COLO668 (cell line): ENCODE measurements at regions not wholly inside any gene's neighbourhood (a gene's known extent, or its start where the extent isn't known, plus 50 kb on each side); places are given as distances from the start of the nearest gene placed in this dataset.

Experiments
- DNase-seq: peaks from one replicate; lab custom pipeline; 2025; ENCODE audit not compliant: unreplicated experiment; lab: John Stamatoyannopoulos, UW

GRCh38 chr18:24561369-24561965, 101.0 kb downstream of the HRH4 start:
- DNase-seq = no peak

DNA sequence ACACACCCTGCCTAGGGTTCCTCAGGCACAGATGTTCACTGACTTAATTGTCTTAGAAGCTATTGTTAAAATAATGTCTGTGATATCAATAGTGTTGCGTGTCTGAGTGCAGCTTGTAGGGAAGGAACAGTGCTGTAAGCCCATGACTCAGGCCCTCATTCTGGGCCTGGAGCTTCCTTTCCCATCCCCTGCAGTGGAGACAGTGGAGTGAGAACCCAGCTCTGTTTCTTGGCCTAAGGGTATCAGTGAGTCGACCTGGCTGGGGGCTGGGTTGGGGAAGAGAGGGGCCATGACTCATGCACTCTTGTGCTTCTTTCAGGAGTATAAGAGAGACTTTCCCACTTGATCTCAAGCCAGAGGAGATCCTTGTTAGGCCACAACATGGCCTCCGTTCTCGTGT, 106.8 kb downstream of the HRH4 start:
- no peak for DNase-seq

GRCh38 chr18:24570716-24571115, 110.3 kb downstream of the HRH4 start:
- no peak for DNase-seq

- DNase-seq = no peak
Observed at GRCh38 chr18:24582771-24583170, 122.3 kb downstream of the HRH4 start.

- DNase-seq = no peak
Observed at GRCh38 chr18:24584205-24584604, 123.8 kb downstream of the HRH4 start.

DNA sequence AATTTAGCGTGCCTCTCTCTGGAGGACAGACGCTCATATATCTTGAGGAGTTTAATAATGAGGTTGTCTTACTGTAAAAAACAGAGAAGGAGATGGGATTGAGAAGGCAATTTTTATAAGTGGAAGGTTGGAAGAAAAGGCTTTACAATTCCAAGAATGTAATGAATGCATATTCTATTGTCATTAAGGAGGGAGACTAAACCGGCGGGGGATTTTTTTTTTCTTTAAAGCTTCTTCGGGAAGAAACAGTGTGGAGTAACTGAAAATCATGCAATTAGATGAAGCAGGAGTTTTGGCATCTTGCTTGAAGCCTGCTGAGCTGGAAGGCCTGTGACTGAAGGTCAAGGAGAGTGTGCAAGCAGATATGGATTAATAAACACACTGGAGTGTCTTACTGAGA, 124.4 kb downstream of the HRH4 start:
- no peak for DNase-seq

DNA sequence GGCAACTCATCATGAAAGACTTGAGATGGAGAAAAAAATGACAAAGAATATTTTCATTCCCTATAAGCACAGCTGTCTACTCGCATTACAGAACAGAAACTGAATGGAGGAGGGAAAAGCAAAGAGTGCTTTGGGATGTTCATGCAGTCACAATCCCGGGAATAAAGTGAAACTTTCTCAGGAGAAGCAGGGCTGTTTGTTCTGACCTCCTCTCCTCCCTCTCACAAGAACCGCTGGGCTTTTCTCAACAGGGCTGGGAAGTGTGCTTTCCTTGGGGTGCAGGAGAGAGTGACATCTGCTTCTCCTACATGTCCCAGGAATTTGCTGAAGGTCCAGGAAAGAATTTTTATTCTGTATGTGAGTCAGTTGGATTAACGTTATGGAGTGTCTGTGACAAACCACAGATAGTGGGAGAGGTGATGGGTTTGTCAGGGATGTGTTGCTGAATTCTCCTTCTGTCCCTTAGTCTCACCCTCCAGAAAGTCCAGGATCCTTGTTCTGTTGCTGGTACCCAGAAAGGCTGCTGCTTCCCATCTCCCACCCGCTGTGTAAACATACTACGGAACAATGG, 125.6 kb downstream of the HRH4 start:
- no peak for DNase-seq

DNA sequence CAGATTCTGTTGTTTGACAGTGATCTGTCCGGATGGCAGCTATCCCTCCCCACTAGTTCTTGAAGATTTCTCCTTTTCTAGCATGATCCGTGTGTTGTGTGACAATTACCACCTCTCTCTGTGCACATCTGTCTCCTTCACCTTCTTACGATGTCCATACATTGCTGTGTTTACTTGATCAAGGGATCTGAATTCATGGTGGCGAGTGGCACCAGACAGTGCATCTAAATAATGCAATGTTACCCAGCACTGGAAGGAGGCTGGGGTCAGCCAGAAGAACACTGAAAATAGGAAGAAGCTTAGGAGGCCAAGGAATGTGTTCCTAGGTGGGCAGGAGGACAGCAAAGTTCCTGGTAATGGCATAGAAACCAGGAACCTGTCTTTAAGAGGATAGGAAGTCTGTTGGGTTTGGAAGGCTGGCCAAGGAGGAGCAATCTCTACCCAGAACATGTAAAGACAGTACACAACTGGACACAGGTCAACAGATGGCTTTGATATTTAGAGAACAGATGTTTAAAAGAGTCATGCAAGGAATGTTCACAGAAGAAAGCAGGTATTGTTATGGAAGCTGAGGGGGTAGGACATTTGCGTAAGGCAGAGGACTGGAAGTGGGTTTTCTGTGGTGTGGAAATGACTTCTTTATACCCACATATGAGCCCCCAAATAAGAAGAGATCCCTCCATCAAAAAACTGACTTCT, 126.4 kb downstream of the HRH4 start:
- no peak for DNase-seq

GRCh38 chr18:24588440-24588839, 128.0 kb downstream of the HRH4 start:
- no peak for DNase-seq

DNA sequence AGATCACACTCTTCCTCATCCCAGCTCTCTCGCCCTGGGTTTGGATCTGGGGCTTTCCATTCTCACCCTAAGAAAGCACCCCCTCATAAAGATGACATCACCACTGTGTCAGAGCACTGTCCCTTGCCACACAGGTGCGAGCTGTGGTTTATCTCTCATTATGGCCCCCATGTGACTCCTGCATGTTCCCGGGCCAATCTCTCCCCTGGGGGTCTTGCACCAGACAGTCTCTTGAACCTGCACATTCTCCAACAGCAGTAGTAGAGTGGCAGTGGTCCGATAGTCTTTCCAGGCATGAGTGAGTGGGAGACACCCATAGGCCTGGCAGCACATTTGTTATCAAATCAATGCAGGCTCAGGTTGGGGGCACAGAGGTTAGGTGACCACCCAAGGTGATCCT, 130.5 kb downstream of the HRH4 start:
- no peak for DNase-seq

- DNase-seq = no peak
Observed at GRCh38 chr18:24593401-24593800, 133.0 kb downstream of the HRH4 start.

DNA sequence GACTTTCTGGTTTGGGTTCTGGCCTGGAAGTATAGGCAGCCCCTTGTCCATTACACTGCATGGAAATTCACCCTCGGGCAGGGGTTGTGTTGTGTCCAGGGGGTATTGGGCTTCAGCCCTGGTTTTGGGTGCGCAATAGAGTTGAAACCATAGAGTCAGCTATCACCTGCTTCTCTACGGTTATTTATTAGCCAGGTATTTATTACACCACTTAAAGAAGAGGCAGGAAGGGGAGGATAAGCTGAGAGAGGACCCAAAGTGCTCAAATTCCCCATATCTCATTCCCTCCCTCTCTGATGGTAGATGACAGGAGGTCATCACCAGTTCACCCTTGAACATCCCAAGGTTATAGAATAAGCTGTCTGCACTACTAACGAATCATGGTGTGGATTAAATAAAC, 133.4 kb downstream of the HRH4 start:
- DNase-seq = no peak

GRCh38 chr18:24595561-24596031, 135.2 kb downstream of the HRH4 start:
- DNase-seq = no peak

DNA sequence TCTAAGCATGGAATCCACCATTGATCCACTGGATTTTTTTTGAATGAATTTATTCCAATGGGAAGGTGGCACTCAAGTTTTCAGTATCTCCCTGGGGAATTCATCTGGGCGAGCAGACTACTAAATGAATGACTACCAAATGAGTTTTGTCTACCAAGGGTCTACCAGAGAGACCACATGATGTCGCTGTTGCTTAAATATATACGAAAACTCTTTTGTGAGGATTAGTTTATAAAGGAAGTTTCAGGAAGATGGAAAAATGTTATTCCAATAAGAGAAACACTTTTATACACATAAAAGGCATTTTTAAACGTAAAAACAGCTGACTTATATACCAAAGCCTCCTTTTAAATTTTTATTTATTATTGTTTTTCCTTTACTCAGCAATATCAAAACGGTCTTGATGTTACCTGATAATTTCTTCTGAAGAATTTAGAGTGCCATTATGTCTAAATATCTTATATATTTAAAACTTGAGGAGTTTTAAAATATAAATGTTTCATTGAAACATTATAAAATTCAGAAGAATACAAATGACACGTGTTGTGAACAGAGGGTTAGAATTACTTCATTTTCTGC, 139.7 kb downstream of the HRH4 start:
- DNase-seq = peak; percentile 42

DNA sequence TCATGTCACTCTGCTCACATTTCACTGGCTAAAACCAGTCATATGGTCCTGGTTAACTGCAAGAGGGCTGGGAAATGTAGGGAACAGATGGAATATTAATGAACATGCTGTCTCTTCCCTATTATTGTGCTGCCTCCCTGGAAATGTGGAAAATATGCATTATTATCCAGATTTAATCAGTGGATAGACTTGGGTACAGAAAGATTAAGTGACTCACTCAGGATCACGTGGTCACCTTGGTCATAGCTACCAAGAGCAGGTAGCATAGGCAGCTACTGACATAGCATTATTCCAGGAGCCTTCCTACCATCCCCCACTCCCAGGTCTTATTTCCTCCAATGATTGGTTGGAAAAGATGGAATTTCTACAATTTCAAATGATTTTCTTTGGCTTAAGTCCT, 141.1 kb downstream of the HRH4 start:
- no peak for DNase-seq

DNA sequence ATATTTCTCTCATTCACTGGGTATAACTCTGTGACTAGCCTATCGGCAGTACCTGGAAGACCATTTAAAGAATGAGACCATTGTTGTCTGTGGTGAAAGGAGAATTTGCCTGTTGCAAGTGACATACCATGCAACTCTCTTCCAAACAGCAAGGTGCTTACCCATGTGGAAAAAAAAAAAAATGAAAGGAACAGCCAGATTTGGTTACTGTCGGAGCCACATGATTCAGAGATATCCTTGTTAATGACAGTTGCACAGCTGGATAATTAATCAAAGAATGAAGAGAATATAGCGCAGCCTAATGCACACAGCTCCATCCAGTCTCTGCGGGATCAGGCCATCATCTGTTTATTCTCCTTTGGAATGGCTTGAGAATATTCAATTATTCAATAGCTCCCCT, 141.8 kb downstream of the HRH4 start:
- no peak for DNase-seq

DNA sequence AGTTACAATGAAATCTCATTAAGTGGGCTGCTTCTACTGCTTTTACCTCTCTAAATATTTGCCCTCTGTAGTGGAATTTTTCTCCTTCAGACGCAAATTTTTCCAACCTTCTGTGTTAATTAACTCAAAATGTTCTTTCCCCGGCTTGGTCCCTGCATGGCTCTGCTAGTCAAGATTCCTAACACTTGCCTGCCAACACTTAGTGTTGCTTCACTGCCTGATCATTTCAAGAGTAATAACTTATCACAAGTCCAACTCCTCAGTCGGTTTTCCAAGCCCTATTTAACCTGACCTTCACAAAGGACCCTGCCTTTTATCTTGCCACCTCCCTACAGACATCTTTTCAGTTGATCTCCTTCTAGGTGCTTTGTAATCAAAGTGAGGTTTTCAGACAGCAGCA, 142.7 kb downstream of the HRH4 start:
- DNase-seq = no peak

GRCh38 chr18:24605444-24605843, 145.0 kb downstream of the HRH4 start:
- no peak for DNase-seq

GRCh38 chr18:24609254-24609653, 148.8 kb downstream of the HRH4 start:
- no peak for DNase-seq

GRCh38 chr18:24611075-24611474, 150.6 kb downstream of the HRH4 start:
- DNase-seq = no peak

- no peak for DNase-seq
Observed at GRCh38 chr18:24613896-24614640, 153.6 kb downstream of the HRH4 start.

DNA sequence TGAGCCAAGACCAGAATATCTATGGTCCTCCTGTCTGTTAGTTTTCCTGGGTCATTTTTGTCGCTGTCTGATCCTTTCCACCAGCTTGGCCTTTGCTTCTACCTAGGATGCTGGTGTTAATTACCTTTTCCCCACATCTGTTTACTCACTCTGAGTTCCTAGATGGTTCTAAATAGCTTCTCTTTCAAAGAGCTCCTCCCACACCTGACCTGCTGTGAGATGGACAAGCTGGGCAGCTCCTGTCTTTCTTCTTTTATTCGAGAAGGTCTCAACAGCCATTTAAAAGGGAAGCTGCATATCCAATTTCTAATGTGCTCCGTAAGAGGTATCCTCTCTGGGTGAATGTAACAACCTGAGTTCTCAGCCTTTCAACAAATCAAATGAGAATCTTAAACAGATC, 156.2 kb downstream of the HRH4 start:
- DNase-seq = peak; percentile 42
